ENCODE measurements at regions not wholly inside any gene's neighbourhood (a gene's known extent, or its start where the extent isn't known, plus 50 kb on each side); places are given as distances from the start of the nearest gene placed in this dataset.

- TF ChIP-seq CTCF (IDR thresholded peaks at IDR 0.05) (no peak), POLR2A (IDR thresholded peaks at IDR 0.05) (no peak)
These were observed 129.8 kb upstream of the CACNA1E start for GRCh38 chr1:181353526-181353925.

All from gastroesophageal sphincter (tissue), 3 donors.